AG10803 (cell line): ENCODE measurements at regions not wholly inside any gene's neighbourhood (a gene's known extent, or its start where the extent isn't known, plus 50 kb on each side); places are given as distances from the start of the nearest gene placed in this dataset.

Experiments used
- DNase-seq: peaks from one replicate; pipeline ENCODE4 v3.0.0; 2010; ENCODE audit warnings: low read depth
- H3K4me3 ChIP-seq: 2 replicates; pipeline ENCODE4 v1.5.1; 2011; ENCODE audit warnings: mild to moderate bottlenecking, low read length, control low read depth
- TF ChIP-seq, protein P1 (sequence below): conservative IDR thresholded peaks from 2 replicates; pipeline ENCODE4 v1.5.1; 2011; ENCODE audit warnings: mild to moderate bottlenecking, low read length, control low read depth, inconsistent platforms

DNA sequence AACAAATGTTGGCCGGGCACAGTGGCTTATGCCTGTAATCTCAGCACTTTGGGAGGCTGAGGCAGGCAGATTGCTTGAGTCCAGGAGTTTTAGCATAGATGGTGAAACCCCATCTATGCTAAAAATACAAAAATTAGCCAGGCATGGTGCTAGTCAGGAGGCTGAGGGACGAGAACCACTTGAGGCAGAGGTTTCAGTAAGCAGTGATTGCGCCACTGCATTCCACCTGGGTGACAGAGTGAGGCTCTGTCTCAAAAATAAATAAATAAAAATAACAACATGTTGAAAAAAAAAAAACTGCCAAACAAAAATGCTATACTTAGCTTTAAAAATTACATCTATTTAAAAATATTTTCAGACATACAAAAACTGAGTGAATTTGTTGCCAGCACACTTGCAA lies 374.2 kb upstream of the SMIM31 start:
- TF ChIP-seq, protein P1, sequence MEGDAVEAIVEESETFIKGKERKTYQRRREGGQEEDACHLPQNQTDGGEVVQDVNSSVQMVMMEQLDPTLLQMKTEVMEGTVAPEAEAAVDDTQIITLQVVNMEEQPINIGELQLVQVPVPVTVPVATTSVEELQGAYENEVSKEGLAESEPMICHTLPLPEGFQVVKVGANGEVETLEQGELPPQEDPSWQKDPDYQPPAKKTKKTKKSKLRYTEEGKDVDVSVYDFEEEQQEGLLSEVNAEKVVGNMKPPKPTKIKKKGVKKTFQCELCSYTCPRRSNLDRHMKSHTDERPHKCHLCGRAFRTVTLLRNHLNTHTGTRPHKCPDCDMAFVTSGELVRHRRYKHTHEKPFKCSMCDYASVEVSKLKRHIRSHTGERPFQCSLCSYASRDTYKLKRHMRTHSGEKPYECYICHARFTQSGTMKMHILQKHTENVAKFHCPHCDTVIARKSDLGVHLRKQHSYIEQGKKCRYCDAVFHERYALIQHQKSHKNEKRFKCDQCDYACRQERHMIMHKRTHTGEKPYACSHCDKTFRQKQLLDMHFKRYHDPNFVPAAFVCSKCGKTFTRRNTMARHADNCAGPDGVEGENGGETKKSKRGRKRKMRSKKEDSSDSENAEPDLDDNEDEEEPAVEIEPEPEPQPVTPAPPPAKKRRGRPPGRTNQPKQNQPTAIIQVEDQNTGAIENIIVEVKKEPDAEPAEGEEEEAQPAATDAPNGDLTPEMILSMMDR = no peak
- H3K4me3 ChIP-seq = no peak overlapping the region
- no peak for DNase-seq

DNA sequence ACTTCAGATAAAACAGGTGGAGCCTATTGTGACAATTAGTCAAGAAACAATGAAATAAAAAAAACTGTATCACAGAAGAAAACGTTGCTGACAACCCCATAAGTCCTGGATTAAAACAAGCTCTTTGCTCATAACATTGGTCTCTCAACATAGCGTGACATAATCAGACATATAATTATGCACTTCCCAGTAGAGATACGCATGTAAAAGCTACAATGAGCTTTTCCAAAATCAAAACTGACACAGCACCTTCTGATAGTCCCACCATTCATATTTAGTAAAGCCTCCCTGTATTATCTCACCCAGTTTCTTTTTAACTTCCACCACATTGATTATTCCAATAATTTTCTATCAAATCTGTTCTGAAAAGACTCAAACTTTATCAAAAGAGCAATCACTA lies 372.1 kb upstream of the SMIM31 start:
- H3K4me3 ChIP-seq = no peak overlapping the region
- TF ChIP-seq, protein P1 = no peak
- no peak for DNase-seq

DNA sequence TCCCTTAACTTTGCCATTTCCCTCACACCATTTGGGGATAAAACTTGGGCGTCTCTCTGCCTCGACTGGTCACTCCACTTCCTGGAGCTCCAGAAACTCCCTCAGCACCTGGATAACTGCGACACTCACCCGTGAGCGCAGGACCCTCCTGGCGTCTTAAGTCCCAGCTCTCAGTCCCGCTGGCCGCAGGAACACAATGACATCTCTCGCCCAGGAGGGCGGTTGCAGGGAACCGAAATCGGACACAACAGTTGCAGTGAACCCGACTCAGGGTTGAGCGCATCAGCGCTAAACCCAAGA lies 370.9 kb upstream of the SMIM31 start:
- DNase-seq = no peak
- TF ChIP-seq, protein P1 = no peak
- H3K4me3 ChIP-seq = no peak overlapping the region

DNA sequence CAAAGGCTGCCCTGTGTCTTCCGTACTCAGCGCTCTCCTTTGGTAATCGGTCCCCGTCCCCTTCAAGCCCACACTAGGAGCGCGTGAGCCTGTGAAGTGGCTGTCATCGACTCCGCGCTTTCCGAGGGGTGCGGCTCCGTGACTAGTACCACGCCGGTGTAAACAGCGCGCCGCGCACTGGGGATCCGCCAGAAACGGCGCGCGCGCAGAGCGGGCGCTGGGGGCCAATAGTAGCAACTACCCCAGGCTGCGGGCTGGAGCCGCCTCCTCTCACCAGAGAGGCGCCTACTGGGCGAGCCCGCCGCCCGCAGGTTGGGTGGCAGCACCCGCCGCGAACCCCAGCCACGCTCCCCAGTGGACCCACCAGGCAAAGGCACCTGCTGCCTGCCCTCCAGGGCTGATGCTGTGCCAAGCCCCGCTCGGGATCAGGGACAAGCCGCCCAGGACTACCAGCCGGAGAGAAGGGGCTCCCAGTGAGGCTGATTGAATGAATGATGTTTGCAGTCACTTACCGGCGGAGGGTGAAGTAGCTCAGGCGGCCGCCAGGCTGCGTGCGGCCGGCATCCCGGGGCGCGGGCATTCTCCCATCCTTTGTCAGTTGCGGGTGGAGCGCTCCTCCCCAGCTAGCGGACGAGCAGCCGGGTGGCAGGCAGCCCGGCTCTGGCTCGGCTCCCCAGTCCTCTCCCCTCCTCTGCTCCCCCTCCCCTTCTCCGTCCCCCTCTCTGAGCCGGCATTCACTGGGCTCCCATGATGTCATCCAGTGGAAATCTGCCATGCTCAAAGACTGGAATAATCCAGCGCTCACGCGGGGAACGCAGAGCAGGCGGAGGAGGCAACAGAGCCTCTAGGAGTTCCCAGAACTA lies 370.3 kb upstream of the SMIM31 start:
- TF ChIP-seq, protein P1 = no peak
- DNase-seq = no peak
- H3K4me3 ChIP-seq = no peak overlapping the region

DNA sequence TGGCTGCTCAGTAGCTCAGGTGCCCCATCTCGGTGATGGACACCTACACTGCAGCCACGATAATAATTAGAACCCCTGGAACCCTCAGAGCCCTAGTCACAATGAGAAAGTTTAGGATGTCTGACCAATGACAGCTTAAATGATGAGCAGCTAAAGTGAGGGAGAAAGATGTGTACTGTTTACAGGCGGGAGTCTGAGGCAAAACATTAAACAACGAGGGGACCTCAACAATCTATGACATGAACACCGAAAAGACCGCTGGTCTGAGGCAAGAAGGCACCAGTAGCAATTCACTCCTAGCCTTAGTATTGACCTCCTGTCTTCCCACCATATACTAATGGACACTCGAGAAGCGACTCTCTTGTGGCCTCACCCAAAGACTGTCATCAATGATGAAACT lies 369.5 kb upstream of the SMIM31 start:
- H3K4me3 ChIP-seq = no peak overlapping the region
- TF ChIP-seq, protein P1 = no peak
- DNase-seq = no peak

DNA sequence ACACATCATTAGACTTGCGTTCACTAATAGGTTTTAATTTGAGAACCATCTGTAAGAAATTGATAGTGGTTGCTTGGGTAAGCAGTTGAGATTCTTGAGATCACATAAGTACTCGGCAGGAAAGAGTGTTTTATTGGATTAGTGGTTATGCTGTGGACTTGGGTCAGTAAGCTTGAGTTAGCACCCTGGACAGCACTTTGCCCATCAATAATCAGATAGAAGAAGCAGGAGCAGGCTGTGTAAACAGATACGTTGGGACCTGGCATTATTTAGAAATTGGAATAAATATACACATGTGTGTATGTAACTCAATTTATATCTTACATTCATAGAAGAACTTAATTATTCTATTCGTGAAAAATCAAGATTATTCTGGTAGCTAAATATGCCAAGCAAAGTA lies 357.5 kb upstream of the SMIM31 start:
- no peak overlapping the region for H3K4me3 ChIP-seq
- no peak for DNase-seq
- TF ChIP-seq, protein P1 = no peak

GRCh38 chr4:164402554-164402953 lies 351.4 kb upstream of the SMIM31 start:
- TF ChIP-seq, protein P1 = no peak
- H3K4me3 ChIP-seq = no peak overlapping the region
- no peak for DNase-seq
